HG03159 (cell line): ENCODE measurements at regions not wholly inside any gene's neighbourhood (a gene's known extent, or its start where the extent isn't known, plus 50 kb on each side); places are given as distances from the start of the nearest gene placed in this dataset.
"Not testable (repeated sequence)": the region's sequence is repeated elsewhere in the genome, so short reads cannot be mapped to it uniquely, and the experiment has no call there.

Experiments
- ATAC-seq: cut with Tn5 transposase; IDR thresholded peaks from one replicate; pipeline ENCODE4 v1.9.1; 2021; ENCODE audit warnings: mild to moderate bottlenecking, moderate library complexity; ENCODE audit not compliant: unreplicated experiment

GRCh38 chr2:36168115-36168514, 187.5 kb upstream of the CRIM1 start:
- no peak for ATAC-seq

- peak; percentile 74 for ATAC-seq
Measured at GRCh38 chr2:36165132-36165531, 190.4 kb upstream of the CRIM1 start.

- peak; percentile 69 for ATAC-seq
Measured at GRCh38 chr2:36163520-36164254, 191.9 kb upstream of the CRIM1 start.

GRCh38 chr2:36157093-36157492, 198.5 kb upstream of the CRIM1 start:
- ATAC-seq: not testable (repeated sequence)

- ATAC-seq: peak; percentile 87
Measured at GRCh38 chr2:36147670-36148390, 207.7 kb upstream of the CRIM1 start.

GRCh38 chr2:36146765-36147164, 208.8 kb upstream of the CRIM1 start:
- ATAC-seq: no peak

GRCh38 chr2:36140391-36140790, 215.2 kb upstream of the CRIM1 start:
- ATAC-seq: no peak

GRCh38 chr2:36137612-36138011, 218.0 kb upstream of the CRIM1 start:
- no peak for ATAC-seq

- no peak for ATAC-seq
Measured at GRCh38 chr2:36134281-36134680, 221.3 kb upstream of the CRIM1 start.

GRCh38 chr2:36128359-36128758, 227.2 kb upstream of the CRIM1 start:
- no peak for ATAC-seq

GRCh38 chr2:36125702-36126101, 229.9 kb upstream of the CRIM1 start:
- ATAC-seq: no peak

- no peak for ATAC-seq
Measured at GRCh38 chr2:36123995-36124394, 231.6 kb upstream of the CRIM1 start.

- no peak for ATAC-seq
Measured at GRCh38 chr2:36097022-36097421, 258.6 kb upstream of the CRIM1 start.

GRCh38 chr2:36091844-36092741, 263.5 kb upstream of the CRIM1 start:
- ATAC-seq: not testable (repeated sequence)

- ATAC-seq: no peak
Measured at GRCh38 chr2:36088716-36089328, 266.8 kb upstream of the CRIM1 start.

- no peak for ATAC-seq
Measured at GRCh38 chr2:36087344-36087743, 268.2 kb upstream of the CRIM1 start.

GRCh38 chr2:36079793-36080192, 275.8 kb upstream of the CRIM1 start:
- no peak for ATAC-seq

- no peak for ATAC-seq
Measured at GRCh38 chr2:36074008-36074407, 281.6 kb upstream of the CRIM1 start.

GRCh38 chr2:36071698-36072097, 283.9 kb upstream of the CRIM1 start:
- ATAC-seq: no peak

GRCh38 chr2:36069074-36069473, 286.5 kb upstream of the CRIM1 start:
- no peak for ATAC-seq

GRCh38 chr2:36068086-36068485, 287.5 kb upstream of the CRIM1 start:
- ATAC-seq: no peak
